ENCODE measurements at regions not wholly inside any gene's neighbourhood (a gene's known extent, or its start where the extent isn't known, plus 50 kb on each side); places are given as distances from the start of the nearest gene placed in this dataset.
"Not testable (repeated sequence)": the region's sequence is repeated elsewhere in the genome, so short reads cannot be mapped to it uniquely, and the experiment has no call there.

- Histone ChIP-seq H3K9me3 (no peaks in the 10 kb centered on the region), H4K20me1 (ENCODE audit: insufficient read depth) (no peaks in the 10 kb centered on the region), H3K36me3 (replicated peaks in 1 of 2; ENCODE audit: control insufficient read depth in 1 of 2, insufficient read depth in 2 of 2, low read length in 1 of 2) (no peaks in the 10 kb centered on the region), H3K4me2 (no peak overlapping the region), H3K4me1 (ENCODE audit: control insufficient read depth in 1 of 2, insufficient read depth in 2 of 2, low read depth in 1 of 2, low read length in 1 of 2) (no peaks in the 10 kb centered on the region; a peak in 1 of 4 replicates), H3F3A (replicated peaks; ENCODE audit: insufficient read depth) (no peaks in the 10 kb centered on the region), H3K27ac (ENCODE audit: low read depth in 2 of 2, low read length in 1 of 2) (no peak overlapping the region), H2AFZ (ENCODE audit: low read depth) (no peak overlapping the region), H3K4me3 (ENCODE audit: low read depth in 2 of 2, low read length in 1 of 2) (no peak overlapping the region), H3K9me2 (no peaks in the 10 kb centered on the region), H3K79me2 (ENCODE audit: insufficient read depth) (no peaks in the 10 kb centered on the region), H3K27me3 (ENCODE audit: insufficient read depth) (no peaks in the 10 kb centered on the region), H3K9ac (no peak overlapping the region)
- POLR2A ChIA-PET = no interaction called here
- DNase-seq = no peak
- WGBS (ENCODE audit: low lambda C conversion rate) = 21% methylated on average over 3 of the region's 3 CpGs
- CTCF ChIA-PET = no interaction called here
- no peak for TF ChIP-seq REST (IDR thresholded peaks at IDR 0.05; ENCODE audit: low read depth, low read length)
- no peak for TF ChIP-seq EP300 (IDR thresholded peaks at IDR 0.05; ENCODE audit: borderline replicate concordance in 1 of 2, low read depth in 1 of 2, low read length in 1 of 2)
- no peak for TF ChIP-seq FOXJ3 (CRISPR knock-in tag; IDR thresholded peaks at IDR 0.05)
- no peak for TF ChIP-seq ELF1 (IDR thresholded peaks at IDR 0.05)
- no peak for TF ChIP-seq EZH2phosphoT487 (IDR thresholded peaks at IDR 0.05; ENCODE audit: borderline replicate concordance, low read depth)
- no peak for TF ChIP-seq SIN3A (IDR thresholded peaks at IDR 0.05; ENCODE audit: borderline replicate concordance, low read depth, low read length)
- no peak for TF ChIP-seq SMC3 (IDR thresholded peaks at IDR 0.05; ENCODE audit: low read depth, low read length)
- TF ChIP-seq NRF1 (IDR thresholded peaks at IDR 0.05; ENCODE audit: low read depth, low read length) = no peak
- no peak for TF ChIP-seq RAD21 (IDR thresholded peaks at IDR 0.05; ENCODE audit: low read length)
Observed at GRCh38 chr12:94841177-94841576, 162.3 kb downstream of the NDUFA12 start.

DNA sequence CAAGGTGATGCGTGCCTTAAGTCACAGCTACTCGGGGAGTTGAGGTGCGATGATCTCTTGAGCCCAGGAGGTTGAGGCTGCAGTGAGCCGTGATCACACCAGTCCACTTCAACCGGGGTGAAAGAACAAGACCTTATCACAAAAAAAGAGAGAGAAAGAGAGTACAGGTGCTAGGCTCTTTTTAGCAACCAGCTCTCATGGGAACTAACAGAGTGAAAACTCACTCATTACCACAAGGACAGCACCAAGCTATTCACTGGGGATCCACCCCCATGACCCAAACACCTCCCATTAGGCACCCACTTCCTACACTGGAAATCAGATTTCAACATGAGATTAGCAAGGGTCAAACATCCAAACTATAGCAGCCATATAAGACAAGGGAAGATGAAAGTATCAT is 164.2 kb downstream of the NDUFA12 start:
- H3K27me3 ChIP-seq (ENCODE audit: insufficient read depth) = no peaks in the 10 kb centered on the region

DNA sequence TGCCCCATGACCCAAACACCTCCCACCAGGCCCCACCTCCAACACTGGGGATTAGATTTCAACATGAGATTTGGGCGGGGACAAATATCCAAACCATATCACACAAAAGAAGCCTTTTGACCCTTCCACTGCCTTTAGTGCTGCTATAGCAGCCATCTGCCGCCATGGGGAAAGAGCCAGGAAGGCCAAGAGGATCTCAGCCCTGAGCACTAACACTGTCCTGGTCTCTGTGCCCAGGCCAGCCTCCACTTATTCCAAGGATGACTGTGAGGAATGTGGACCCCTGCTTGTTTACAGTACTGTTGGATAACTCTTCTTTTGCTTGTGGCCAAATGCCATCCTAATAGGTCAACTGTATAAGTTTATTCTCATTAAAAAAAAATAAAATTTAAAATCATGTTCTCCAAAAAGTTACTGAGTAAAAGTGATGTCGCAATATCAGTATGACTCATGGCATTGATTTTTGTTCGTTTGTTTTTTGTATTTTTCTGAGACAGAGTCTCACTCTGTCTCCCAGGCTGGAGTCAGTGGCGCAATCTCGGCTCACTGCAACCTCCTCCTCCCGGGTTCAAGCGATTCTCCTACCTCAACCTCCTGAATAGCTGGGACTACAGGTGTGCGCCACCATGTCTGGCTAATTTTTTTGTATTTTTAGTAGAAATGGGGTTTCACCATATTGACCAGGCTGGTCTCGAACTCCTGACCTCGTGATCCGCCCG is 166.4 kb downstream of the NDUFA12 start:
- H3K27ac ChIP-seq (ENCODE audit: low read depth in 2 of 2, low read length in 1 of 2); H3F3A ChIP-seq (replicated peaks; ENCODE audit: insufficient read depth); DNase-seq; H3K9me3 ChIP-seq; H3K4me3 ChIP-seq (ENCODE audit: low read depth in 2 of 2, low read length in 1 of 2); H3K27me3 ChIP-seq (ENCODE audit: insufficient read depth); H3K4me2 ChIP-seq; POLR2A ChIA-PET; H4K20me1 ChIP-seq (ENCODE audit: insufficient read depth); H3K9me2 ChIP-seq; H3K79me2 ChIP-seq (ENCODE audit: insufficient read depth); H3K4me1 ChIP-seq (ENCODE audit: control insufficient read depth in 1 of 2, insufficient read depth in 2 of 2, low read depth in 1 of 2, low read length in 1 of 2); H3K36me3 ChIP-seq (replicated peaks in 1 of 2; ENCODE audit: control insufficient read depth in 1 of 2, insufficient read depth in 2 of 2, low read length in 1 of 2); H3K9ac ChIP-seq; H2AFZ ChIP-seq (ENCODE audit: low read depth): not testable (repeated sequence)
- 59% methylated on average over 13 of the region's 13 CpGs for WGBS (ENCODE audit: low lambda C conversion rate)
- CTCF ChIA-PET = interaction anchor here (1.0 kb wide), 1 partner anchor 16 kb away, joined by 4 read pairs; no protein-coding TSS in a partner anchor

More for the DNA sequence above, 164.2 kb downstream of the NDUFA12 start:
- CTCF ChIA-PET = no interaction called here
- POLR2A ChIA-PET = no interaction called here
- Histone ChIP-seq H3K9me3 (no peaks in the 10 kb centered on the region), H3F3A (replicated peaks; ENCODE audit: insufficient read depth) (no peaks in the 10 kb centered on the region), H4K20me1 (ENCODE audit: insufficient read depth) (no peaks in the 10 kb centered on the region), H3K9ac (no peak overlapping the region), H3K27ac (ENCODE audit: low read depth in 2 of 2, low read length in 1 of 2) (no peak overlapping the region), H3K36me3 (replicated peaks in 1 of 2; ENCODE audit: control insufficient read depth in 1 of 2, insufficient read depth in 2 of 2, low read length in 1 of 2) (no peaks in the 10 kb centered on the region), H3K79me2 (ENCODE audit: insufficient read depth) (no peaks in the 10 kb centered on the region), H3K4me1 (ENCODE audit: control insufficient read depth in 1 of 2, insufficient read depth in 2 of 2, low read depth in 1 of 2, low read length in 1 of 2) (no peaks in the 10 kb centered on the region; a peak in 1 of 4 replicates), H3K4me2 (no peak overlapping the region), H2AFZ (ENCODE audit: low read depth) (no peak overlapping the region), H3K4me3 (ENCODE audit: low read depth in 2 of 2, low read length in 1 of 2) (no peak overlapping the region), H3K9me2 (no peaks in the 10 kb centered on the region)
- WGBS (ENCODE audit: low lambda C conversion rate) = 57% methylated on average over 5 of the region's 5 CpGs
- DNase-seq = no peak
- TF ChIP-seq SIN3A (IDR thresholded peaks at IDR 0.05; ENCODE audit: borderline replicate concordance, low read depth, low read length) (no peak), GABPA (IDR thresholded peaks at IDR 0.05; ENCODE audit: low read depth) (no peak), TEAD4 (IDR thresholded peaks at IDR 0.05; ENCODE audit: borderline replicate concordance, insufficient read depth) (no peak), RFX5 (IDR thresholded peaks at IDR 0.05; ENCODE audit: low read length) (no peak)

Measured in SK-N-SH (cell line).